A549 (cell line): ENCODE measurements at regions not wholly inside any gene's neighbourhood (a gene's known extent, or its start where the extent isn't known, plus 50 kb on each side); places are given as distances from the start of the nearest gene placed in this dataset.

Experiments
- EP300 ChIP-seq, 2 experiments: fragments of >200 bp; sonication (Bioruptor Twin); formaldehyde crosslinking; IDR thresholded peaks; 2 replicates in 1 of 2; 3 replicates in 1 of 2; pipeline ENCODE4 v1.6.1; 2016 to 2017
- FOSB ChIP-seq: fragments of 250-450 bp; sonication (Bioruptor Pico); IDR thresholded peaks from 2 replicates; pipeline ENCODE4 v1.5.0; 2020; ENCODE audit warnings: mild to moderate bottlenecking, moderate library complexity
- FOSL2 ChIP-seq, 2 experiments: fragments of 450-650 bp in 1 of 2; fragments of >200 bp in 1 of 2; sonication (Bioruptor Twin) in 1 of 2; formaldehyde crosslinking; IDR thresholded peaks; 2 replicates each; pipeline versions ENCODE4 v1.5.0 to v1.6.1; 2016 to 2020; ENCODE audit warnings: mild to moderate bottlenecking in 1 of 2, moderate library complexity in 1 of 2
- RAD21 ChIP-seq, 2 experiments: fragments of >200 bp in 1 of 2; sonication (Bioruptor Twin) in 1 of 2; formaldehyde crosslinking in 1 of 2; IDR thresholded peaks in 1 of 2; conservative IDR thresholded peaks in 1 of 2; 2 replicates in 1 of 2; 3 replicates in 1 of 2; pipeline ENCODE4 v1.6.1; 2012 to 2018; ENCODE audit warnings: inconsistent platforms in 1 of 2
- TF ChIP-seq, protein P1 (sequence below): fragments of >200 bp; sonication (Bioruptor Twin); formaldehyde crosslinking; IDR thresholded peaks from 3 replicates; pipeline ENCODE4 v1.5.1; 2016
- TF ChIP-seq, protein P2 (sequence below): fragments of 200-600 bp; sonication (generic); IDR thresholded peaks from 2 replicates; pipeline ENCODE4 v1.6.1; 2016; ENCODE audit warnings: antibody characterized with exemption, mild to moderate bottlenecking, moderate library complexity

DNA sequence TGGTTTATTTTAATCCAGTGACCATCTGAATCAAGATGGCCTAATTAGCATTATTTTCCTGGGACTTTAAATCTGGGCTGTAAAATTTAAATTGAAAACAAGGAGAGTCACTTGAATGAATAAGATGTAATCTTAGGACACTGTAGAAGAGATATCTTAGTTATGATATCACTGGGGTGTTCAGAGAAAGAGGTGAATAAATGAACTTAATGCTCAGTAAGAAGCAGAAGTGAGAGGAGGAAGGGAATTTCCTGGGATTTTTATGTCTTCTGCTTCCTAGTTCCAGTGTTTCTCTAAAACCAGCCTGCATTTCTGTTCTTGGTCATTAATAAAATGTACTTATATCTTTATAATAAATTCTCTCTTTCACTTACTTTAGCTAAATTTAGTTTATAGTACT is 136.8 kb upstream of the PTPRK start:
- TF ChIP-seq FOSL2 (IDR thresholded peaks at IDR 0.05) (no peak), FOSL2 (CRISPR knock-in tag; IDR thresholded peaks at IDR 0.05) (no peak), FOSB (CRISPR knock-in tag) (no peak), EP300 (IDR thresholded peaks at IDR 0.05) (no peak), RAD21 (conservative IDR thresholded peaks at IDR 0.05 in 1 of 2, IDR thresholded peaks at IDR 0.05 in 1 of 2) (no peak)
- TF ChIP-seq, protein P1, sequence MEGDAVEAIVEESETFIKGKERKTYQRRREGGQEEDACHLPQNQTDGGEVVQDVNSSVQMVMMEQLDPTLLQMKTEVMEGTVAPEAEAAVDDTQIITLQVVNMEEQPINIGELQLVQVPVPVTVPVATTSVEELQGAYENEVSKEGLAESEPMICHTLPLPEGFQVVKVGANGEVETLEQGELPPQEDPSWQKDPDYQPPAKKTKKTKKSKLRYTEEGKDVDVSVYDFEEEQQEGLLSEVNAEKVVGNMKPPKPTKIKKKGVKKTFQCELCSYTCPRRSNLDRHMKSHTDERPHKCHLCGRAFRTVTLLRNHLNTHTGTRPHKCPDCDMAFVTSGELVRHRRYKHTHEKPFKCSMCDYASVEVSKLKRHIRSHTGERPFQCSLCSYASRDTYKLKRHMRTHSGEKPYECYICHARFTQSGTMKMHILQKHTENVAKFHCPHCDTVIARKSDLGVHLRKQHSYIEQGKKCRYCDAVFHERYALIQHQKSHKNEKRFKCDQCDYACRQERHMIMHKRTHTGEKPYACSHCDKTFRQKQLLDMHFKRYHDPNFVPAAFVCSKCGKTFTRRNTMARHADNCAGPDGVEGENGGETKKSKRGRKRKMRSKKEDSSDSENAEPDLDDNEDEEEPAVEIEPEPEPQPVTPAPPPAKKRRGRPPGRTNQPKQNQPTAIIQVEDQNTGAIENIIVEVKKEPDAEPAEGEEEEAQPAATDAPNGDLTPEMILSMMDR: no peak
- TF ChIP-seq, protein P2, sequence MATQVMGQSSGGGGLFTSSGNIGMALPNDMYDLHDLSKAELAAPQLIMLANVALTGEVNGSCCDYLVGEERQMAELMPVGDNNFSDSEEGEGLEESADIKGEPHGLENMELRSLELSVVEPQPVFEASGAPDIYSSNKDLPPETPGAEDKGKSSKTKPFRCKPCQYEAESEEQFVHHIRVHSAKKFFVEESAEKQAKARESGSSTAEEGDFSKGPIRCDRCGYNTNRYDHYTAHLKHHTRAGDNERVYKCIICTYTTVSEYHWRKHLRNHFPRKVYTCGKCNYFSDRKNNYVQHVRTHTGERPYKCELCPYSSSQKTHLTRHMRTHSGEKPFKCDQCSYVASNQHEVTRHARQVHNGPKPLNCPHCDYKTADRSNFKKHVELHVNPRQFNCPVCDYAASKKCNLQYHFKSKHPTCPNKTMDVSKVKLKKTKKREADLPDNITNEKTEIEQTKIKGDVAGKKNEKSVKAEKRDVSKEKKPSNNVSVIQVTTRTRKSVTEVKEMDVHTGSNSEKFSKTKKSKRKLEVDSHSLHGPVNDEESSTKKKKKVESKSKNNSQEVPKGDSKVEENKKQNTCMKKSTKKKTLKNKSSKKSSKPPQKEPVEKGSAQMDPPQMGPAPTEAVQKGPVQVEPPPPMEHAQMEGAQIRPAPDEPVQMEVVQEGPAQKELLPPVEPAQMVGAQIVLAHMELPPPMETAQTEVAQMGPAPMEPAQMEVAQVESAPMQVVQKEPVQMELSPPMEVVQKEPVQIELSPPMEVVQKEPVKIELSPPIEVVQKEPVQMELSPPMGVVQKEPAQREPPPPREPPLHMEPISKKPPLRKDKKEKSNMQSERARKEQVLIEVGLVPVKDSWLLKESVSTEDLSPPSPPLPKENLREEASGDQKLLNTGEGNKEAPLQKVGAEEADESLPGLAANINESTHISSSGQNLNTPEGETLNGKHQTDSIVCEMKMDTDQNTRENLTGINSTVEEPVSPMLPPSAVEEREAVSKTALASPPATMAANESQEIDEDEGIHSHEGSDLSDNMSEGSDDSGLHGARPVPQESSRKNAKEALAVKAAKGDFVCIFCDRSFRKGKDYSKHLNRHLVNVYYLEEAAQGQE: no peak
